IMR-90 (cell line): ENCODE measurements at regions not wholly inside any gene's neighbourhood (a gene's known extent, or its start where the extent isn't known, plus 50 kb on each side); places are given as distances from the start of the nearest gene placed in this dataset.

ENCODE experiments used
- ATAC-seq: fragments of 200-7000 bp; cut with Tn5 transposase; 2 replicates; pipeline ENCODE4 v1.9.1; 2020; ENCODE audit warnings: low read depth, mild to moderate bottlenecking, moderate library complexity
- BruUV-seq: library from RNA; stranded (reverse); fragments of 400-500 nt; replicated peaks from 2 replicates; lab custom pipeline; 2021; lab: Mats Ljungman, UMichigan
- CTCF ChIA-PET: fragments of 300-600 bp; formaldehyde crosslinking; extraction: SDS; loops from one replicate; lab custom pipeline; 2021; ENCODE audit warnings: antibody characterized with exemption; lab: Yijun Ruan, JAX
- POLR2A ChIA-PET: fragments of 300-600 bp; sonication (Branson Sonifier 250); formaldehyde crosslinking; loops from one replicate; lab custom pipeline; 2022; ENCODE audit warnings: antibody characterized with exemption; ENCODE audit not compliant: unreplicated experiment; lab: Charles Lee
- DNase-seq: peaks from one replicate; pipeline ENCODE4 v3.0.0; 2013
- H2AFZ ChIP-seq: replicated peaks from 2 replicates; pipeline ENCODE3; 2013; ENCODE audit warnings: low read length, mild to moderate bottlenecking; ENCODE audit not compliant: poor library complexity
- H2AK5ac ChIP-seq: 2 replicates; pipeline ENCODE4 v1.6.1; 2013; ENCODE audit warnings: low read depth, low read length, inconsistent platforms
- H2AK9ac ChIP-seq: replicated peaks from 2 replicates; pipeline ENCODE3; 2013; ENCODE audit warnings: mild to moderate bottlenecking, low read depth, low read length, moderate library complexity; ENCODE audit not compliant: poor library complexity
- H2BK120ac ChIP-seq: 2 replicates; pipeline ENCODE4 v1.6.1; 2013; ENCODE audit warnings: low read depth, low read length, inconsistent platforms
- H2BK15ac ChIP-seq: 3 replicates; pipeline ENCODE4 v1.6.1; 2013; ENCODE audit warnings: low read depth, low read length, inconsistent platforms
- H2BK20ac ChIP-seq: 2 replicates; pipeline ENCODE4 v1.6.1; 2013; ENCODE audit warnings: low read depth, mild to moderate bottlenecking, inconsistent platforms, low read length, moderate library complexity
- H2BK5ac ChIP-seq: 2 replicates; pipeline ENCODE4 v1.6.1; 2013; ENCODE audit warnings: mild to moderate bottlenecking, low read depth, low read length, inconsistent platforms; ENCODE audit not compliant: poor library complexity, severe bottlenecking
- H3K14ac ChIP-seq: replicated peaks from 2 replicates; pipeline ENCODE4 v1.6.1; 2013; ENCODE audit warnings: low read depth, low read length, inconsistent platforms
- H3K18ac ChIP-seq: 2 replicates; pipeline ENCODE4 v1.6.1; 2013; ENCODE audit warnings: low read depth, low read length, control low read depth
- H3K23ac ChIP-seq: 2 replicates; pipeline ENCODE4 v1.6.1; 2013; ENCODE audit warnings: low read depth, low read length, inconsistent platforms
- H3K27ac ChIP-seq: 2 replicates; pipeline ENCODE4 v1.5.1; 2013; ENCODE audit warnings: mild to moderate bottlenecking, control low read depth, low read length; ENCODE audit not compliant: insufficient read depth
- H3K27me3 ChIP-seq: 2 replicates; pipeline ENCODE4 v1.6.1; 2013; ENCODE audit warnings: low read length; ENCODE audit not compliant: control insufficient read depth, insufficient read depth
- H3K36me3 ChIP-seq: 2 replicates; pipeline ENCODE4 v1.6.1; 2013; ENCODE audit warnings: low read length, mixed read lengths; ENCODE audit not compliant: control insufficient read depth, insufficient read depth
- H3K4ac ChIP-seq: 2 replicates; pipeline ENCODE4 v1.6.1; 2013; ENCODE audit warnings: low read depth, low read length, inconsistent platforms
- H3K4me1 ChIP-seq: 2 replicates; pipeline ENCODE4 v1.6.1; 2013; ENCODE audit warnings: low read length, mixed read lengths; ENCODE audit not compliant: control insufficient read depth, insufficient read depth
- H3K4me2 ChIP-seq: 2 replicates; pipeline ENCODE4 v1.6.1; 2013; ENCODE audit warnings: low read depth, mild to moderate bottlenecking, control low read depth, low read length, moderate library complexity
- H3K4me3 ChIP-seq: 2 replicates; pipeline ENCODE4 v1.5.1; 2013; ENCODE audit warnings: low read depth, mild to moderate bottlenecking, control low read depth, low read length, moderate library complexity; ENCODE audit not compliant: insufficient read depth
- H3K56ac ChIP-seq: 2 replicates; pipeline ENCODE4 v1.6.1; 2013; ENCODE audit warnings: low read length, inconsistent platforms; ENCODE audit not compliant: insufficient read depth; ENCODE audit errors: extremely low read depth
- H3K79me1 ChIP-seq, 2 experiments: 2 replicates each; pipeline ENCODE4 v1.6.1; 2013; ENCODE audit warnings: low read length in 2 of 2, inconsistent platforms in 1 of 2, low read depth in 1 of 2
- H3K9ac ChIP-seq: 2 replicates; pipeline ENCODE4 v1.6.1; 2013; ENCODE audit warnings: low read depth, low read length, control low read depth
- H3K9me1 ChIP-seq: 2 replicates; pipeline ENCODE4 v1.6.1; 2013; ENCODE audit warnings: low read length, inconsistent platforms; ENCODE audit not compliant: insufficient read depth
- H3K9me3 ChIP-seq: 2 replicates; pipeline ENCODE4 v1.6.1; 2013; ENCODE audit warnings: low read length; ENCODE audit not compliant: control insufficient read depth, insufficient read depth
- H4K20me1 ChIP-seq: 2 replicates; pipeline ENCODE4 v1.6.1; 2013; ENCODE audit warnings: low read length, inconsistent platforms; ENCODE audit not compliant: insufficient read depth
- H4K5ac ChIP-seq: 2 replicates; pipeline ENCODE4 v1.6.1; 2013; ENCODE audit warnings: mild to moderate bottlenecking, low read depth, low read length, control low read depth
- H4K8ac ChIP-seq, 2 experiments: 2 replicates each; pipeline ENCODE4 v1.6.1; 2013; ENCODE audit warnings: low read depth in 2 of 2, low read length in 2 of 2, control low read depth in 1 of 2, inconsistent platforms in 1 of 2
- H4K91ac ChIP-seq: 2 replicates; pipeline ENCODE4 v1.6.1; 2013; ENCODE audit warnings: low read depth, low read length, inconsistent platforms; ENCODE audit not compliant: insufficient read depth
- BHLHE40 ChIP-seq: fragments of 150-350 bp; IDR thresholded peaks from 2 replicates; pipeline ENCODE4 v1.6.1; 2016; ENCODE audit warnings: mild to moderate bottlenecking, low read depth, low read length
- CEBPB ChIP-seq: IDR thresholded peaks from 2 replicates; pipeline ENCODE4 v1.6.1; 2012; ENCODE audit warnings: low read depth, low read length, improper control_type of control experiment
- FOS ChIP-seq: fragments of 150-350 bp; IDR thresholded peaks from 2 replicates; pipeline ENCODE4 v1.6.1; 2016; ENCODE audit warnings: low read depth, low read length
- MAFK ChIP-seq: IDR thresholded peaks from 2 replicates; pipeline ENCODE4 v1.6.1; 2012; ENCODE audit warnings: low read depth, low read length, improper control_type of control experiment
- MAZ ChIP-seq: IDR thresholded peaks from 2 replicates; pipeline ENCODE4 v1.6.1; 2012; ENCODE audit warnings: low read depth, mild to moderate bottlenecking, low read length, improper control_type of control experiment, moderate library complexity, borderline replicate concordance
- MXI1 ChIP-seq: IDR thresholded peaks from 2 replicates; pipeline ENCODE4 v1.6.1; 2012; ENCODE audit warnings: low read depth, mild to moderate bottlenecking, low read length, moderate library complexity, borderline replicate concordance
- NFE2L2 ChIP-seq: fragments of 150-350 bp; IDR thresholded peaks from 2 replicates; pipeline ENCODE4 v1.6.1; 2016; ENCODE audit warnings: low read depth, mild to moderate bottlenecking, low read length
- POLR2A ChIP-seq: IDR thresholded peaks from 2 replicates; pipeline ENCODE4 v1.6.1; 2012; ENCODE audit warnings: mild to moderate bottlenecking, low read depth, low read length
- RAD21 ChIP-seq: IDR thresholded peaks from 2 replicates; pipeline ENCODE4 v1.6.1; 2012; ENCODE audit warnings: low read length, improper control_type of control experiment
- RCOR1 ChIP-seq: IDR thresholded peaks from 2 replicates; pipeline ENCODE4 v1.6.1; 2012; ENCODE audit warnings: mild to moderate bottlenecking, low read length, improper control_type of control experiment; ENCODE audit not compliant: insufficient replicate concordance
- RFX5 ChIP-seq: IDR thresholded peaks from 2 replicates; pipeline ENCODE4 v1.8.0; 2012; ENCODE audit warnings: low read depth, mild to moderate bottlenecking, low read length, moderate library complexity
- WGBS, 2 experiments: methylation state at CpG; one replicate each; pipeline versions ENCODE4 v1.1.5 to v1.1.7; 2013; ENCODE audit warnings: missing lambda C conversion rate in 2 of 2; ENCODE audit not compliant: insufficient read length in 1 of 2; ENCODE audit errors: extremely low coverage in 2 of 2; 5-methylcytosine and 5-hydroxymethylcytosine counted together
- dilution Hi-C: fragments of 300-500 bp; cut with HindIII; formaldehyde crosslinking; loops from one replicate; pipeline ENCODE4 v1.14.3; 2018; ENCODE audit warnings: low sequenced_read_pairs; ENCODE audit not compliant: unreplicated experiment
- in situ Hi-C: fragments of 300-500 bp; cut with MboI; formaldehyde crosslinking; loops from 3 replicates; pipeline ENCODE4 v1.14.3; 2019; ENCODE audit warnings: low sequenced_read_pairs, inconsistent platforms, mixed read lengths
- intact Hi-C: fragments of 100-400 bp; cut with micrococcal nuclease; formaldehyde crosslinking; loops from 2 replicates; pipeline ENCODE4 v1.10.0; 2022
- TF ChIP-seq, protein P1 (sequence below): fragments of 150-350 bp; IDR thresholded peaks from 2 replicates; pipeline ENCODE4 v1.6.1; 2016; ENCODE audit warnings: low read depth, mild to moderate bottlenecking, low read length, moderate library complexity, borderline replicate concordance

DNA sequence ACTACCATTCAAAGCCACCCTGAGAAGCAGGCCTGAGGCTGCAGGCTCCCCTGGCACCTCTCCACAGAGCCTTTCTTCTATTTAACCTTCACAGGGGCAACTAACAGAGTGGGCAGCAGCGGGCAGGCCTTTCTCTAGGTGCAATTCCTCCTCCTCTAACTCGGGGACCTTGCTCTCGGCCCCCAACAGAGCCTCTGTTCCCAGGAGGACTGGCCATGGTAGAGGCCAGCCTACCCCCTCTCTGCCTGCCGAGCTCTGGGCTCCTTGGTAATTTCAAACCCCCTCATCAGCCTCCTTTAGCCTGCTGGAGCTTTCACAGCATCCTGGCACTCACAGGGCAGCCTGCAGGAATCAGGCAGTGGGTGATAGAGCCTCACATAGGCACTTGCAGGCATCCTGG, 920.8 kb upstream of the ZNF722 start:
- dilution Hi-C loops, result no loop called here
- Histone ChIP-seq H4K5ac (no peak overlapping the region), H3K9me1 (no peaks in the 10 kb centered on the region), H4K20me1 (no peaks in the 10 kb centered on the region), H3K4me3 (no peak overlapping the region), H2AK5ac (no peak overlapping the region), H2AFZ (no peak overlapping the region), H3K4me1 (no peaks in the 10 kb centered on the region), H2BK120ac (no peak overlapping the region), H2BK15ac (no peak overlapping the region), H2BK5ac (no peak overlapping the region), H2BK20ac (no peak overlapping the region), H3K79me1 (no peaks in the 10 kb centered on the region), H2AK9ac (no peak overlapping the region), H4K8ac (no peak overlapping the region), H3K9ac (no peak overlapping the region), H3K27ac (no peak overlapping the region), H3K23ac (no peak overlapping the region), H3K56ac (no peak overlapping the region), H3K18ac (no peak overlapping the region), H3K4me2 (no peak overlapping the region), H3K4ac (no peak overlapping the region), H4K91ac (no peak overlapping the region), H3K14ac (no peak overlapping the region), H3K9me3 (peaks cover 42% of the 10 kb centered on the region), H3K27me3 (no peaks in the 10 kb centered on the region), H3K36me3 (no peaks in the 10 kb centered on the region)
- in situ Hi-C loops, result no loop called here
- DNase-seq (no peak), ATAC-seq (no peak)
- WGBS, 2 experiments, result no CpG with 5 or more reads among the region's 4 CpGs
- no TSS peak for BruUV-seq
- intact Hi-C loops, result no loop called here
- POLR2A ChIA-PET, result no interaction called here
- TF ChIP-seq POLR2A, result no peak
- no peak for TF ChIP-seq BHLHE40
- TF ChIP-seq RAD21, result no peak
- TF ChIP-seq CEBPB, result no peak
- TF ChIP-seq MAFK, result no peak
- TF ChIP-seq RCOR1, result no peak
- TF ChIP-seq, protein P1, sequence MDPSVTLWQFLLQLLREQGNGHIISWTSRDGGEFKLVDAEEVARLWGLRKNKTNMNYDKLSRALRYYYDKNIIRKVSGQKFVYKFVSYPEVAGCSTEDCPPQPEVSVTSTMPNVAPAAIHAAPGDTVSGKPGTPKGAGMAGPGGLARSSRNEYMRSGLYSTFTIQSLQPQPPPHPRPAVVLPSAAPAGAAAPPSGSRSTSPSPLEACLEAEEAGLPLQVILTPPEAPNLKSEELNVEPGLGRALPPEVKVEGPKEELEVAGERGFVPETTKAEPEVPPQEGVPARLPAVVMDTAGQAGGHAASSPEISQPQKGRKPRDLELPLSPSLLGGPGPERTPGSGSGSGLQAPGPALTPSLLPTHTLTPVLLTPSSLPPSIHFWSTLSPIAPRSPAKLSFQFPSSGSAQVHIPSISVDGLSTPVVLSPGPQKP, result no peak
- TF ChIP-seq MAZ, result no peak
- no peak for TF ChIP-seq MXI1
- TF ChIP-seq RFX5, result no peak
- no peak for TF ChIP-seq NFE2L2
- TF ChIP-seq FOS, result no peak
- CTCF ChIA-PET, result no interaction called here
